ENCODE measurements at regions not wholly inside any gene's neighbourhood (a gene's known extent, or its start where the extent isn't known, plus 50 kb on each side); places are given as distances from the start of the nearest gene placed in this dataset.

GRCh38 chr17:77481476-77482374, 341.0 kb downstream of the SEC14L1 start:
- no peak for DNase-seq (ENCODE audit: extremely low read depth, low read depth)
- TF ChIP-seq CTCF (IDR thresholded peaks at IDR 0.05; ENCODE audit: low read depth, low read length), result no peak

- no peak for TF ChIP-seq CTCF (IDR thresholded peaks at IDR 0.05; ENCODE audit: low read depth, low read length)
- DNase-seq (ENCODE audit: extremely low read depth, low read depth), result no peak
These were observed 341.8 kb downstream of the SEC14L1 start for GRCh38 chr17:77482375-77483127.

- DNase-seq (ENCODE audit: extremely low read depth, low read depth), result no peak
- TF ChIP-seq CTCF (IDR thresholded peaks at IDR 0.05; ENCODE audit: low read depth, low read length), result no peak
These were observed 342.4 kb downstream of the SEC14L1 start for GRCh38 chr17:77483128-77483598.

- no peak for DNase-seq (ENCODE audit: extremely low read depth, low read depth)
- no peak for TF ChIP-seq CTCF (IDR thresholded peaks at IDR 0.05; ENCODE audit: low read depth, low read length)
These were observed 343.3 kb downstream of the SEC14L1 start for GRCh38 chr17:77484111-77484510.

- no peak for DNase-seq (ENCODE audit: extremely low read depth, low read depth)
- no peak for TF ChIP-seq CTCF (IDR thresholded peaks at IDR 0.05; ENCODE audit: low read depth, low read length)
These were observed 344.5 kb downstream of the SEC14L1 start for GRCh38 chr17:77485089-77485833.

GRCh38 chr17:77487211-77487629, 346.5 kb downstream of the SEC14L1 start:
- no peak for DNase-seq (ENCODE audit: extremely low read depth, low read depth)
- TF ChIP-seq CTCF (IDR thresholded peaks at IDR 0.05; ENCODE audit: low read depth, low read length), result no peak

Data from AG09319 (cell line).